Endothelial cell of umbilical vein (primary cell): ENCODE measurements at regions not wholly inside any gene's neighbourhood (a gene's known extent, or its start where the extent isn't known, plus 50 kb on each side); places are given as distances from the start of the nearest gene placed in this dataset.

Experiments
- BruUV-seq: library from RNA; stranded (reverse); fragments of 400-500 nt; replicated peaks from 2 replicates; lab custom pipeline; 2021; lab: Mats Ljungman, UMichigan
- CTCF ChIA-PET: fragments of 300-600, 350-600 bp; sonication (Branson Sonifier 250); formaldehyde crosslinking; loops from one replicate; lab custom pipeline; 2021; ENCODE audit warnings: antibody characterized with exemption, inconsistent platforms; lab: Charles Lee
- POLR2A ChIA-PET: fragments of 300-600, 350-600 bp; sonication (Branson Sonifier 250); formaldehyde crosslinking; loops from one replicate; lab custom pipeline; 2021; ENCODE audit warnings: antibody characterized with exemption, inconsistent platforms; lab: Charles Lee
- DNase-seq: peaks from one replicate; pipeline ENCODE4 v3.0.0-alpha.2; 2011; ENCODE audit warnings: low read depth, low spot score
- FAIRE-seq: peaks from 2 replicates; lab custom pipeline; 2011; peaks lifted over from hg19 to GRCh38; lab: Jason Lieb, UNC
- H2AFZ ChIP-seq: 2 replicates; pipeline ENCODE4 v1.6.0; 2012; ENCODE audit warnings: low read depth, low read length, control low read depth, inconsistent platforms
- H3K27ac ChIP-seq: 2 replicates; pipeline ENCODE4 v1.5.1; 2011; ENCODE audit warnings: low read depth, mild to moderate bottlenecking, control low read depth, low read length, moderate library complexity; ENCODE audit not compliant: insufficient read depth
- H3K27me3 ChIP-seq, 2 experiments: 2 replicates each; pipeline versions ENCODE4 v1.6.0 to v1.6.1; 2011; ENCODE audit warnings: low read length in 2 of 2, mixed read lengths in 1 of 2; ENCODE audit not compliant: control insufficient read depth in 2 of 2, insufficient read depth in 2 of 2
- H3K36me3 ChIP-seq, 2 experiments: 2 replicates in 1 of 2; 3 replicates in 1 of 2; pipeline ENCODE4 v1.5.1; 2011; ENCODE audit warnings: low read length in 2 of 2, mild to moderate bottlenecking in 1 of 2, moderate library complexity in 1 of 2; ENCODE audit not compliant: control insufficient read depth in 2 of 2, insufficient read depth in 2 of 2; ENCODE audit errors: extremely low read depth in 1 of 2
- H3K4me1 ChIP-seq: 3 replicates; pipeline ENCODE4 v1.5.1; 2011; ENCODE audit warnings: mild to moderate bottlenecking, low read length; ENCODE audit not compliant: control insufficient read depth, insufficient read depth; ENCODE audit errors: extremely low read depth
- H3K4me2 ChIP-seq: 2 replicates; pipeline ENCODE4 v1.6.1; 2011; ENCODE audit warnings: low read length, control low read depth, mixed read lengths; ENCODE audit not compliant: insufficient read depth
- H3K4me3 ChIP-seq, 3 experiments: fragments of 200-600 bp in 1 of 3; sonication (generic), shearing (Covaris generic) in 1 of 3; replicated peaks in 1 of 3; 2 replicates each; pipeline ENCODE4 v1.5.1; 2011 to 2016; ENCODE audit warnings: control low read depth in 3 of 3, low read length in 3 of 3, mild to moderate bottlenecking in 2 of 3, inconsistent platforms in 1 of 3, low read depth in 1 of 3, moderate library complexity in 1 of 3; ENCODE audit not compliant: insufficient read depth in 1 of 3
- H3K79me2 ChIP-seq: 2 replicates; pipeline ENCODE4 v1.6.0; 2012; ENCODE audit warnings: low read length, inconsistent platforms; ENCODE audit not compliant: control insufficient read depth, insufficient read depth
- H3K9ac ChIP-seq: replicated peaks from 2 replicates; pipeline ENCODE3; 2011; ENCODE audit warnings: low read length, control low read depth; ENCODE audit not compliant: insufficient read depth; ENCODE audit errors: extremely low read depth
- H3K9me1 ChIP-seq: replicated peaks from 3 replicates; pipeline ENCODE4 v1.6.0; 2011; ENCODE audit warnings: mild to moderate bottlenecking, low read length; ENCODE audit not compliant: control insufficient read depth, insufficient read depth; ENCODE audit errors: extremely low read depth
- H3K9me3 ChIP-seq: replicated peaks from 2 replicates; pipeline ENCODE4 v1.5.1; 2012; ENCODE audit warnings: low read length, inconsistent platforms; ENCODE audit not compliant: control insufficient read depth, insufficient read depth
- H4K20me1 ChIP-seq: replicated peaks from 2 replicates; pipeline ENCODE3; 2011; ENCODE audit warnings: mild to moderate bottlenecking, low read length; ENCODE audit not compliant: control insufficient read depth, insufficient read depth; ENCODE audit errors: extremely low read depth
- EZH2 ChIP-seq: IDR thresholded peaks from 2 replicates; pipeline ENCODE4 v1.6.1; 2012; ENCODE audit warnings: borderline replicate concordance, low read depth, mild to moderate bottlenecking, moderate library complexity, low read length, inconsistent platforms; ENCODE audit not compliant: severe bottlenecking
- FOS ChIP-seq: IDR thresholded peaks from 2 replicates; pipeline ENCODE4 v1.6.1; 2011; ENCODE audit warnings: mild to moderate bottlenecking, low read length, moderate library complexity, borderline replicate concordance; ENCODE audit not compliant: insufficient read depth
- GATA2 ChIP-seq: IDR thresholded peaks from 2 replicates; pipeline ENCODE4 v1.7.0; 2011; ENCODE audit warnings: low read depth, mild to moderate bottlenecking, moderate library complexity, mixed read lengths, low read length; ENCODE audit not compliant: insufficient read length, insufficient read depth
- JUN ChIP-seq: IDR thresholded peaks from 2 replicates; pipeline ENCODE4 v1.6.1; 2011; ENCODE audit warnings: borderline replicate concordance, low read depth; ENCODE audit not compliant: insufficient read length, insufficient read depth
- MYC ChIP-seq: IDR thresholded peaks from one replicate; pipeline ENCODE4 v1.6.1; 2011; ENCODE audit warnings: mild to moderate bottlenecking, low read depth, low read length
- POLR2A ChIP-seq: IDR thresholded peaks from 2 replicates; pipeline ENCODE4 v1.6.1; 2012; ENCODE audit warnings: low read depth, mild to moderate bottlenecking, control low read depth, low read length
- POLR2AphosphoS5 ChIP-seq: IDR thresholded peaks from 2 replicates; pipeline ENCODE4 v1.6.1; 2012; ENCODE audit warnings: low read depth, mild to moderate bottlenecking, control low read depth, low read length, moderate library complexity; ENCODE audit not compliant: insufficient read depth
- dilution Hi-C: fragments of 300-500 bp; cut with MboI; formaldehyde crosslinking; loops from one replicate; pipeline ENCODE4 v1.15.0; 2019; ENCODE audit warnings: low sequenced_read_pairs; ENCODE audit not compliant: extremely low pct_ligation_motif_present
- intact Hi-C: fragments of 100-400 bp; cut with micrococcal nuclease; formaldehyde crosslinking; loops from one replicate; pipeline ENCODE4 v1.10.0; 2022
- TF ChIP-seq, protein P1 (sequence below): IDR thresholded peaks from 2 replicates; pipeline ENCODE4 v1.6.1; 2011; ENCODE audit not compliant: insufficient read depth, insufficient read length
- TF ChIP-seq, protein P2 (sequence below), 2 donors: IDR thresholded peaks; 1 replicate in 1 of 2; 2 replicates in 1 of 2; pipeline ENCODE4 v1.5.1; 2011; ENCODE audit warnings: low read length in 2 of 2, mild to moderate bottlenecking in 2 of 2, moderate library complexity in 2 of 2, control low read depth in 1 of 2, inconsistent platforms in 1 of 2, low read depth in 1 of 2; ENCODE audit not compliant: insufficient read depth in 1 of 2; ENCODE audit errors: extremely low read depth in 1 of 2

DNA sequence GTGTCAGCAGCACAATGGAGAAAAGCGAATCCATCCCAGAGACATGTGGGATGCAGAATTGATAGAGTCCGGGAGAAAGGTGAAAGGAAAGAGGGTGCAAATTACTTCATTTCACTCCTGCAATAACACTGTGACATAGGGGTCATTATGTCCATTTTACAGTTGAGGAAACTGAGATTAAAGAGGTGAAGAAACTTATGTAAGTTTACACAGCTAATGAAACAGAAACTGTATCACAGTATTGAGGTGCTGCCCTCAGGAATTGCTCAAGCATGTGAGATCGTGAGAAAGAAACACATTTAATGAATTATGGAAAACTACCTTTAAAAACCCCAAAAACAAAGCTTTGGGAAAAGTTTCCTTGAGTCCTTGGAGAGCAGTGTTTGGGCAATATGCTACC is 103.6 kb upstream of the PFN2 start:
- Histone ChIP-seq H2AFZ (no peak overlapping the region), H3K79me2 (no peaks in the 10 kb centered on the region), H3K36me3 (no peaks in the 10 kb centered on the region), H3K9me3 (no peaks in the 10 kb centered on the region), H3K27me3 (peaks cover 0 to 13% of the 10 kb centered on the region in 2 experiments), H3K4me2 (no peak overlapping the region), H3K27ac (no peak overlapping the region), H3K9me1 (no peaks in the 10 kb centered on the region), H3K9ac (no peak overlapping the region), H3K4me1 (no peaks in the 10 kb centered on the region), H3K4me3 (no peak overlapping the region), H4K20me1 (no peaks in the 10 kb centered on the region)
- FAIRE-seq (no peak), DNase-seq (no peak)
- dilution Hi-C loops (no loop called here), intact Hi-C loops (no loop called here)
- CTCF ChIA-PET = no interaction called here
- POLR2A ChIA-PET = no interaction called here
- TF ChIP-seq GATA2 (no peak), POLR2AphosphoS5 (no peak), JUN (no peak), POLR2A (no peak), MYC (no peak), FOS (no peak), EZH2 (no peak)
- TF ChIP-seq, protein P1, sequence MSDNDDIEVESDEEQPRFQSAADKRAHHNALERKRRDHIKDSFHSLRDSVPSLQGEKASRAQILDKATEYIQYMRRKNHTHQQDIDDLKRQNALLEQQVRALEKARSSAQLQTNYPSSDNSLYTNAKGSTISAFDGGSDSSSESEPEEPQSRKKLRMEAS = no peak
- TF ChIP-seq, protein P2, sequence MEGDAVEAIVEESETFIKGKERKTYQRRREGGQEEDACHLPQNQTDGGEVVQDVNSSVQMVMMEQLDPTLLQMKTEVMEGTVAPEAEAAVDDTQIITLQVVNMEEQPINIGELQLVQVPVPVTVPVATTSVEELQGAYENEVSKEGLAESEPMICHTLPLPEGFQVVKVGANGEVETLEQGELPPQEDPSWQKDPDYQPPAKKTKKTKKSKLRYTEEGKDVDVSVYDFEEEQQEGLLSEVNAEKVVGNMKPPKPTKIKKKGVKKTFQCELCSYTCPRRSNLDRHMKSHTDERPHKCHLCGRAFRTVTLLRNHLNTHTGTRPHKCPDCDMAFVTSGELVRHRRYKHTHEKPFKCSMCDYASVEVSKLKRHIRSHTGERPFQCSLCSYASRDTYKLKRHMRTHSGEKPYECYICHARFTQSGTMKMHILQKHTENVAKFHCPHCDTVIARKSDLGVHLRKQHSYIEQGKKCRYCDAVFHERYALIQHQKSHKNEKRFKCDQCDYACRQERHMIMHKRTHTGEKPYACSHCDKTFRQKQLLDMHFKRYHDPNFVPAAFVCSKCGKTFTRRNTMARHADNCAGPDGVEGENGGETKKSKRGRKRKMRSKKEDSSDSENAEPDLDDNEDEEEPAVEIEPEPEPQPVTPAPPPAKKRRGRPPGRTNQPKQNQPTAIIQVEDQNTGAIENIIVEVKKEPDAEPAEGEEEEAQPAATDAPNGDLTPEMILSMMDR (IDR thresholded peaks at IDR 0.05; ENCODE audit: extremely low read depth in 1 of 2, insufficient read depth in 1 of 2, low read depth in 1 of 2, low read length in 2 of 2) = no peak
- BruUV-seq = no TSS peak
